ENCODE measurements at regions not wholly inside any gene's neighbourhood (a gene's known extent, or its start where the extent isn't known, plus 50 kb on each side); places are given as distances from the start of the nearest gene placed in this dataset.

DNA sequence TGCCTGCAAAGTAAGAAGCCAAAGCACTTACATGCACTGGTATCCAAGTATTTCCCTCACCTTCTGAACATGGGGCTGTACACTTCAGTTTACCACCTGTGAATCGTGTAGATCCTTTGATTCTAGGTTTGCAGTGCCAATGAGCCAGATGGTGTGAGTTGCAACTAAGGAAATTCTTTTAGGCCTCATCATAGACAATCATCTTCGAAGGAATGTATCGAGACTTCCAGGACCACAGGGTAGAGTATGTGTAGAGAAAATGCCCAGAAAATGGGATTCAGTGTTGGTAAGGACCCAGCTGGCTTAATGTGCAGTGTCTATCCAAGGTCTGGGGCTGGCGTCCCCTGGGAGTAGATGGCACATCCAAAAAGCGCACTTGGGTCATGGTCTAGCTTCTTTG lies 323.2 kb upstream of the TPM1 start:
- H3K4me2 ChIP-seq, result no peak overlapping the region

DNA sequence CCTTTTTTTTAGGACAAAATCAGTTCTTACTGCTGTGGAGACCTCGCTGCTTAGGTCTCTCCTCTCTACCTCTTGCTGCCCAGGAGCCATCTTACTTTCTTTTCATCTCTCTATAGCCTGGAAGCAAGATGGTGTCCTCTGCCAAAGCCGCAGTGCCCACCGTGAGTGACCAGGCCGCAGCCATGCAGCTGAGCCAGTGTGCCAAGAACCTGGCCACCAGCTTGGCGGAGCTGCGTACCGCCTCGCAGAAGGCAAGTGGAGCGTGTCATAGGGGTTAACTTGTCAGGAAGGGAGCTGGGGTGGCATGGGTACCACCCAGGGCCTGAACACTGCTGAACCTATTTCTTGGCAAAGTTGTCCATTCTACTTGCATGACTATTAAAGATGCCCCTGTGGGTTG lies 320.3 kb upstream of the TPM1 start:
- Histone ChIP-seq H3K27ac (no peak overlapping the region), H3F3A (ENCODE audit: insufficient read depth, low read depth) (no peaks in the 10 kb centered on the region), H3K9me3 (ENCODE audit: insufficient read depth, low read depth) (no peaks in the 10 kb centered on the region), H3K9me2 (ENCODE audit: insufficient read depth) (no peaks in the 10 kb centered on the region), H3K4me3 (no peak overlapping the region), H2AFZ (no peak overlapping the region), H3K27me3 (ENCODE audit: insufficient read depth, low read depth) (no peaks in the 10 kb centered on the region), H4K20me1 (ENCODE audit: insufficient read depth) (no peaks in the 10 kb centered on the region), H3K36me3 (ENCODE audit: low read depth) (no peaks in the 10 kb centered on the region), H3K79me2 (ENCODE audit: low read depth) (no peaks in the 10 kb centered on the region), H3K4me1 (replicated peaks; ENCODE audit: insufficient read depth) (no peaks in the 10 kb centered on the region), H3K4me2 (no peak overlapping the region)
- BruUV-seq (replicated peaks), result no TSS peak
- DNase-seq, result no peak
- ChIA-PET POLR2A (ENCODE audit: unreplicated experiment) (no interaction called here), CTCF (no interaction called here)
- intact Hi-C loops (cut with micrococcal nuclease; ENCODE audit: unreplicated experiment), result no loop called here
- TF ChIP-seq, protein P1, sequence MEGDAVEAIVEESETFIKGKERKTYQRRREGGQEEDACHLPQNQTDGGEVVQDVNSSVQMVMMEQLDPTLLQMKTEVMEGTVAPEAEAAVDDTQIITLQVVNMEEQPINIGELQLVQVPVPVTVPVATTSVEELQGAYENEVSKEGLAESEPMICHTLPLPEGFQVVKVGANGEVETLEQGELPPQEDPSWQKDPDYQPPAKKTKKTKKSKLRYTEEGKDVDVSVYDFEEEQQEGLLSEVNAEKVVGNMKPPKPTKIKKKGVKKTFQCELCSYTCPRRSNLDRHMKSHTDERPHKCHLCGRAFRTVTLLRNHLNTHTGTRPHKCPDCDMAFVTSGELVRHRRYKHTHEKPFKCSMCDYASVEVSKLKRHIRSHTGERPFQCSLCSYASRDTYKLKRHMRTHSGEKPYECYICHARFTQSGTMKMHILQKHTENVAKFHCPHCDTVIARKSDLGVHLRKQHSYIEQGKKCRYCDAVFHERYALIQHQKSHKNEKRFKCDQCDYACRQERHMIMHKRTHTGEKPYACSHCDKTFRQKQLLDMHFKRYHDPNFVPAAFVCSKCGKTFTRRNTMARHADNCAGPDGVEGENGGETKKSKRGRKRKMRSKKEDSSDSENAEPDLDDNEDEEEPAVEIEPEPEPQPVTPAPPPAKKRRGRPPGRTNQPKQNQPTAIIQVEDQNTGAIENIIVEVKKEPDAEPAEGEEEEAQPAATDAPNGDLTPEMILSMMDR (conservative IDR thresholded peaks at IDR 0.05), result no peak
- no peak for TF ChIP-seq EZH2 (IDR thresholded peaks at IDR 0.05; ENCODE audit: low read depth)

More for the DNA sequence above, 323.2 kb upstream of the TPM1 start:
- no peak for DNase-seq
- POLR2A ChIA-PET (ENCODE audit: unreplicated experiment), result no interaction called here
- no peaks in the 10 kb centered on the region for H4K20me1 ChIP-seq (ENCODE audit: insufficient read depth)
- no peaks in the 10 kb centered on the region for H3K27me3 ChIP-seq (ENCODE audit: insufficient read depth, low read depth)
- H3K36me3 ChIP-seq (ENCODE audit: low read depth), result no peaks in the 10 kb centered on the region
- TF ChIP-seq EZH2 (IDR thresholded peaks at IDR 0.05; ENCODE audit: low read depth), result no peak
- TF ChIP-seq, protein P1 (conservative IDR thresholded peaks at IDR 0.05), result no peak
- no peaks in the 10 kb centered on the region for H3K9me2 ChIP-seq (ENCODE audit: insufficient read depth)
- H3K27ac ChIP-seq, result no peak overlapping the region
- H2AFZ ChIP-seq, result no peak overlapping the region
- CTCF ChIA-PET, result no interaction called here
- no peaks in the 10 kb centered on the region for H3F3A ChIP-seq (ENCODE audit: insufficient read depth, low read depth)
- no peaks in the 10 kb centered on the region for H3K9me3 ChIP-seq (ENCODE audit: insufficient read depth, low read depth)
- BruUV-seq (replicated peaks), result no TSS peak
- intact Hi-C loops (cut with micrococcal nuclease; ENCODE audit: unreplicated experiment), result no loop called here
- H3K79me2 ChIP-seq (ENCODE audit: low read depth), result no peaks in the 10 kb centered on the region
- no peak overlapping the region for H3K4me3 ChIP-seq
- H3K4me1 ChIP-seq (replicated peaks; ENCODE audit: insufficient read depth), result no peaks in the 10 kb centered on the region

DNA sequence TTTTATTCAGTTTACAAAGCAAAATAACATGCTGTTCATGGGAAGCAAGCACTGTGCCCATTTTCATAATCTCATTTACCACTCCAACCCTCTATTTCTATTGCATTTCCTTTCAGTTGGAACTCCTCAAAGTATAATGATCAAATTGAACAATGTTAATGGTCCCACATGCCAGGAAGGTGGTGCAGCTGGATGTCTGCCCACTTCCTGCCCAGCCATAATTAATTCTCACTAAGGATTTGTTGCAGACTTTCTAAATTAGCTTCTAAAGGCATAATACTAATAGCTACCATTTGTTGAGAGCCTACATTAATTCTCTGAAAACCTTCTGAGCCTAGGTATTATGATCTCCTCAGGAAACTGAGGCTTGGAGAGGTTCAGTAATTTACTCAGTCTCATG lies 316.1 kb upstream of the TPM1 start:
- Histone ChIP-seq H3K4me2 (no peak overlapping the region), H4K20me1 (ENCODE audit: insufficient read depth) (no peaks in the 10 kb centered on the region), H3F3A (ENCODE audit: insufficient read depth, low read depth) (no peaks in the 10 kb centered on the region), H3K36me3 (ENCODE audit: low read depth) (no peaks in the 10 kb centered on the region), H3K9me2 (ENCODE audit: insufficient read depth) (no peaks in the 10 kb centered on the region), H3K27ac (no peak overlapping the region), H3K4me1 (replicated peaks; ENCODE audit: insufficient read depth) (no peaks in the 10 kb centered on the region), H3K4me3 (no peak overlapping the region), H3K9me3 (ENCODE audit: insufficient read depth, low read depth) (no peaks in the 10 kb centered on the region), H3K27me3 (ENCODE audit: insufficient read depth, low read depth) (no peaks in the 10 kb centered on the region), H2AFZ (no peak overlapping the region), H3K79me2 (ENCODE audit: low read depth) (no peaks in the 10 kb centered on the region)
- ChIA-PET CTCF (no interaction called here), POLR2A (ENCODE audit: unreplicated experiment) (no interaction called here)
- DNase-seq, result no peak
- no peak for TF ChIP-seq EZH2 (IDR thresholded peaks at IDR 0.05; ENCODE audit: low read depth)
- TF ChIP-seq, protein P1 (conservative IDR thresholded peaks at IDR 0.05), result no peak
- BruUV-seq (replicated peaks), result no TSS peak
- intact Hi-C loops (cut with micrococcal nuclease; ENCODE audit: unreplicated experiment), result no loop called here
